Neural progenitor cell (in vitro differentiated cells): ENCODE measurements at regions not wholly inside any gene's neighbourhood (a gene's known extent, or its start where the extent isn't known, plus 50 kb on each side); places are given as distances from the start of the nearest gene placed in this dataset.

Experiments
- DNase-seq: peaks from one replicate; pipeline ENCODE4 v3.0.0-alpha.2; 2016; ENCODE audit warnings: low spot score
- H2AFZ ChIP-seq: fragments of 200-600 bp; sonication (generic); replicated peaks from 2 replicates; pipeline ENCODE4 v1.6.1; 2016; ENCODE audit warnings: antibody characterized with exemption
- H3F3A ChIP-seq: fragments of 200-600 bp; sonication (generic); 2 replicates; pipeline ENCODE4 v1.6.1; 2016; ENCODE audit warnings: antibody characterized with exemption, low read depth
- H3K27ac ChIP-seq: fragments of 200-600 bp; sonication (generic); 2 replicates; pipeline ENCODE4 v1.5.1; 2016; ENCODE audit warnings: mild to moderate bottlenecking
- H3K27me3 ChIP-seq: fragments of 200-600 bp; sonication (generic); 2 replicates; pipeline ENCODE4 v1.6.1; 2016; ENCODE audit warnings: mild to moderate bottlenecking, moderate library complexity
- H3K36me3 ChIP-seq: fragments of 200-600 bp; sonication (generic); 2 replicates; pipeline ENCODE4 v1.5.1; 2016
- H3K4me1 ChIP-seq: fragments of 200-600 bp; sonication (generic); 2 replicates; pipeline ENCODE4 v1.6.1; 2016; ENCODE audit warnings: mixed run types
- H3K4me2 ChIP-seq: fragments of 200-600 bp; sonication (generic); 2 replicates; pipeline ENCODE4 v1.6.1; 2016
- H3K4me3 ChIP-seq: fragments of 200-600 bp; sonication (generic); 2 replicates; pipeline ENCODE4 v1.5.1; 2016
- H3K79me2 ChIP-seq: fragments of 200-600 bp; sonication (generic); 2 replicates; pipeline ENCODE4 v1.6.1; 2016; ENCODE audit warnings: low read depth
- H3K9ac ChIP-seq: fragments of 200-600 bp; sonication (generic); 2 replicates; pipeline ENCODE4 v1.6.1; 2016
- H3K9me3 ChIP-seq: fragments of 200-600 bp; sonication (generic); 2 replicates; pipeline ENCODE4 v1.5.1; 2016; ENCODE audit warnings: low read depth
- H4K20me1 ChIP-seq: fragments of 200-600 bp; sonication (generic); 2 replicates; pipeline ENCODE4 v1.6.1; 2016; ENCODE audit warnings: low read depth
- H3K27ac Mint-ChIP-seq: 3 replicates; pipeline ENCODE4 v1.8.0; 2021; ENCODE audit warnings: mixed read lengths
- H3K27me3 Mint-ChIP-seq: 2 replicates; pipeline ENCODE4 v1.8.0; 2022; ENCODE audit warnings: low read depth, mild to moderate bottlenecking, inconsistent platforms, moderate library complexity, mixed read lengths; ENCODE audit not compliant: insufficient read depth
- H3K36me3 Mint-ChIP-seq: 3 replicates; pipeline ENCODE4 v1.8.0; 2021; ENCODE audit warnings: mixed read lengths
- H3K4me1 Mint-ChIP-seq: 3 replicates; pipeline ENCODE4 v1.8.0; 2021; ENCODE audit warnings: mixed read lengths
- H3K4me3 Mint-ChIP-seq: 3 replicates; pipeline ENCODE4 v1.8.0; 2021; ENCODE audit warnings: mild to moderate bottlenecking, moderate library complexity, mixed read lengths
- H3K9me3 Mint-ChIP-seq: 3 replicates; pipeline ENCODE4 v1.8.0; 2020; ENCODE audit warnings: mixed read lengths
- EZH2 ChIP-seq: fragments of 200-600 bp; sonication (generic); IDR thresholded peaks from 2 replicates; pipeline ENCODE4 v1.6.1; 2017; ENCODE audit warnings: antibody characterized with exemption, mild to moderate bottlenecking, moderate library complexity
- EZH2phosphoT487 ChIP-seq: fragments of 200-600 bp; sonication (generic); IDR thresholded peaks from 2 replicates; pipeline ENCODE4 v1.6.1; 2017; ENCODE audit warnings: antibody characterized with exemption
- TF ChIP-seq, protein P1 (sequence below): fragments of 200-600 bp; sonication (generic); IDR thresholded peaks from 2 replicates; pipeline ENCODE4 v1.5.1; 2017; ENCODE audit warnings: antibody characterized with exemption, mild to moderate bottlenecking

DNA sequence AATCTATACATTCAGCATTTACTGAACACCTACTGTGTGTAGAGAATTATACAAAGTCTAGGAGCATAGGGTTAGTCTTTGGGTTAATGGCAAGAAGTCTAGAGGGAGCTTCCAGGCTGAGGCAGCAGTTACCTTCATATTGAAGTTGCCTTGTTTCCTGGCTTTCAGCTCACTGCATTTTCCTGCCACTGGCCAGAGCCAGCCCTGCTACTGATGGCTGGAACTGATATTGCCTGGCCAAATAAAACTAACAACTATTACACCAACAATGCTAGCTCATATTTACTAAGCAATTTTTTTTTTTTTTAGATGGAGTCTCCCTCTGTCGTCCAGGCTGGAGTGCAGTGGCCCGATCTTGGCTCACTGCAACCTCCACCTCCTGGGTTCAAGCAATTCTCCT, 165.7 kb upstream of the ITGB1 start:
- Histone ChIP-seq H2AFZ (no peak overlapping the region), H4K20me1 (no peaks in the 10 kb centered on the region), H3K9me3 (no peaks in the 10 kb centered on the region), H3F3A (no peaks in the 10 kb centered on the region), H3K27me3 (no peaks in the 10 kb centered on the region), H3K9ac (no peak overlapping the region), H3K79me2 (no peaks in the 10 kb centered on the region), H3K4me1 (no peaks in the 10 kb centered on the region), H3K4me2 (no peak overlapping the region), H3K36me3 (no peaks in the 10 kb centered on the region), H3K27ac (no peak overlapping the region), H3K4me3 (no peak overlapping the region)
- TF ChIP-seq, protein P1, sequence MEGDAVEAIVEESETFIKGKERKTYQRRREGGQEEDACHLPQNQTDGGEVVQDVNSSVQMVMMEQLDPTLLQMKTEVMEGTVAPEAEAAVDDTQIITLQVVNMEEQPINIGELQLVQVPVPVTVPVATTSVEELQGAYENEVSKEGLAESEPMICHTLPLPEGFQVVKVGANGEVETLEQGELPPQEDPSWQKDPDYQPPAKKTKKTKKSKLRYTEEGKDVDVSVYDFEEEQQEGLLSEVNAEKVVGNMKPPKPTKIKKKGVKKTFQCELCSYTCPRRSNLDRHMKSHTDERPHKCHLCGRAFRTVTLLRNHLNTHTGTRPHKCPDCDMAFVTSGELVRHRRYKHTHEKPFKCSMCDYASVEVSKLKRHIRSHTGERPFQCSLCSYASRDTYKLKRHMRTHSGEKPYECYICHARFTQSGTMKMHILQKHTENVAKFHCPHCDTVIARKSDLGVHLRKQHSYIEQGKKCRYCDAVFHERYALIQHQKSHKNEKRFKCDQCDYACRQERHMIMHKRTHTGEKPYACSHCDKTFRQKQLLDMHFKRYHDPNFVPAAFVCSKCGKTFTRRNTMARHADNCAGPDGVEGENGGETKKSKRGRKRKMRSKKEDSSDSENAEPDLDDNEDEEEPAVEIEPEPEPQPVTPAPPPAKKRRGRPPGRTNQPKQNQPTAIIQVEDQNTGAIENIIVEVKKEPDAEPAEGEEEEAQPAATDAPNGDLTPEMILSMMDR, result no peak
- no peak for TF ChIP-seq EZH2phosphoT487
- no peak for TF ChIP-seq EZH2
- Mint-ChIP-seq H3K4me1 (peaks cover 18% of the 10 kb centered on the region), H3K9me3 (no peaks in the 10 kb centered on the region), H3K27me3 (no peaks in the 10 kb centered on the region), H3K27ac (no peak overlapping the region), H3K36me3 (no peaks in the 10 kb centered on the region), H3K4me3 (no peak overlapping the region)
- DNase-seq, result no peak

DNA sequence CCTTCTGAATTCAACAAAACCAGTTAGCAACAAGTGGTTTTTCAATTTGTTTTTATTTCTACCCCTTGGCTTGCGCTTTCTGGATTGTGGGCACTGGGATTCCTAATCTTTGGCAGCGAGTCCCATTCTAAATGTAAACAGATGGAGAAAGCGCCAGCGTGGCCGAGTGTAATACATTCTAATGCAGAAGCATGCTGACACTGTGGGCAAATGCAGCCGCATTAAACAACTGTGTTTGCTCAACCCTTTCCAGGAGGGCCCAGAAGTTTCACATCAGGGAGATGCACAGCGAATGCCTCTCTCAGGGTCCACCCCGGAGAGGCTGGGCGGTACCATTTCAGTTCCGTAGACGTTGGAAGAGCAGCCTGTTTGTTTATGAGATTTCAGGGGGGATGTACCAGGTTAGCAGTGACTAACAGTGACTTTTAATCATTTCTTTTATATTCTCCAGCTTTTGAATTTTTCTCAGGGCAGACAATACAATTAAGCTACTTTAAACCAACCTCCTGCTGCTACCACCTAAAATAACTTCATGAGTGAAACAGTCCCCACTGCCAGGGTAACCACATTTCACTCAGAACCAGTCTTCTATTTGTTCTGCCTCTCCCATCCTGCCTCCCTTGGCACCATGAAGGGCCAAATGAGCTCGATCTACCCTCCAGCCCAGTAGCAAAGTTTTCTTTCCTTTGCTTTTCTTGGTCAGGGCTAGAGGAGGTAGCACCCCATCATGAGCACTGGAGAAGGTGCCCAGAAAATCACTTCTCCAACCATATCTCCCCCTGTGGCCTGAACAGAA, 164.2 kb upstream of the ITGB1 start:
- Histone ChIP-seq H3K27ac (no peak overlapping the region), H3K4me3 (no peak overlapping the region), H3K9me3 (no peaks in the 10 kb centered on the region), H2AFZ (peak overlapping the region; percentile 6), H4K20me1 (no peaks in the 10 kb centered on the region), H3K9ac (no peak overlapping the region), H3K36me3 (no peaks in the 10 kb centered on the region), H3K27me3 (no peaks in the 10 kb centered on the region), H3K4me1 (no peaks in the 10 kb centered on the region), H3F3A (no peaks in the 10 kb centered on the region), H3K79me2 (no peaks in the 10 kb centered on the region), H3K4me2 (no peak overlapping the region)
- TF ChIP-seq EZH2phosphoT487 (no peak), EZH2 (no peak)
- TF ChIP-seq, protein P1, result no peak
- Mint-ChIP-seq H3K27me3 (no peaks in the 10 kb centered on the region), H3K9me3 (no peaks in the 10 kb centered on the region), H3K27ac (no peak overlapping the region), H3K4me1 (peaks cover 18% of the 10 kb centered on the region), H3K4me3 (no peak overlapping the region), H3K36me3 (no peaks in the 10 kb centered on the region)
- no peak for DNase-seq

DNA sequence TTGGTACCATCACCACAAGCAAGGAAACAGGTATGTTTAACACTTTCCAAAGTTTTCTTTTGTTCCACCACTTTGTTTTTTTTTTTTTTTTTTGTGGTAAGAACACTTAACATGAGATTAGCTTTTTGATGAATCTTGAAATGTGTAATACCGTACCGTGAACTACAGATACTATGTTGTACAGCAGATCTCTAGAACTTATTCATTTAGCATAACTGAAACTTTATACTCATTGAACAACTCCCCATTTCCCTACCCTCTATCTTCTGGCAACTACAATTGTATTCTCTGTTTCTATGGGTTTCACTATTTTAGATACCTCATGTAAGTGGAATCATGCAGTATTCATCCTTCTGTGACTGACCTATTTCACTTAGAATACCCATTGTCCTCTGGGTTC, 162.7 kb upstream of the ITGB1 start:
- H3K27me3 ChIP-seq, result no peaks in the 10 kb centered on the region
- no peaks in the 10 kb centered on the region for H4K20me1 ChIP-seq
- TF ChIP-seq EZH2 (no peak), EZH2phosphoT487 (no peak)
- TF ChIP-seq, protein P1, result no peak
- H3K4me2 ChIP-seq, result no peak overlapping the region
- H3F3A ChIP-seq, result no peaks in the 10 kb centered on the region
- no peaks in the 10 kb centered on the region for H3K27me3 Mint-ChIP-seq
- H3K4me3 Mint-ChIP-seq, result no peak overlapping the region
- H3K9me3 ChIP-seq, result no peaks in the 10 kb centered on the region
- no peaks in the 10 kb centered on the region for H3K79me2 ChIP-seq
- no peaks in the 10 kb centered on the region for H3K4me1 ChIP-seq
- H3K4me1 Mint-ChIP-seq, result peaks cover 17% of the 10 kb centered on the region
- H3K9me3 Mint-ChIP-seq, result no peaks in the 10 kb centered on the region
- no peak overlapping the region for H3K4me3 ChIP-seq
- no peaks in the 10 kb centered on the region for H3K36me3 Mint-ChIP-seq
- H3K9ac ChIP-seq, result no peak overlapping the region
- DNase-seq, result no peak
- H3K27ac Mint-ChIP-seq, result no peak overlapping the region
- no peak overlapping the region for H3K27ac ChIP-seq
- no peak overlapping the region for H2AFZ ChIP-seq
- no peaks in the 10 kb centered on the region for H3K36me3 ChIP-seq
